DOHH2 (cell line): ENCODE measurements at regions not wholly inside any gene's neighbourhood (a gene's known extent, or its start where the extent isn't known, plus 50 kb on each side); places are given as distances from the start of the nearest gene placed in this dataset.

Experiments used
- H3F3A ChIP-seq: fragments of 200-600 bp; sonication (generic), shearing (Covaris generic); 2 replicates; pipeline ENCODE4 v1.6.0; 2016; ENCODE audit warnings: antibody characterized with exemption, mild to moderate bottlenecking; ENCODE audit not compliant: control insufficient read depth, insufficient read depth
- H3K27ac ChIP-seq: fragments of 200-600 bp; sonication (generic); 2 replicates; pipeline ENCODE4 v1.5.1; 2014; ENCODE audit warnings: low read depth, mild to moderate bottlenecking, low read length, moderate library complexity
- H3K27me3 ChIP-seq: fragments of 200-600 bp; sonication (generic); 2 replicates; pipeline ENCODE4 v1.6.1; 2014; ENCODE audit warnings: mild to moderate bottlenecking, low read length, mixed read lengths; ENCODE audit not compliant: control insufficient read depth
- H3K36me3 ChIP-seq: fragments of 200-600 bp; sonication (generic); 2 replicates; pipeline ENCODE4 v1.6.1; 2014; ENCODE audit warnings: mild to moderate bottlenecking, low read length, moderate library complexity, mixed read lengths; ENCODE audit not compliant: control insufficient read depth
- H3K4me1 ChIP-seq: fragments of 200-600 bp; sonication (generic); 2 replicates; pipeline ENCODE4 v1.6.1; 2014; ENCODE audit warnings: mild to moderate bottlenecking, low read length, mixed read lengths; ENCODE audit not compliant: control insufficient read depth
- H3K4me2 ChIP-seq: fragments of 200-600 bp; sonication (generic); 2 replicates; pipeline ENCODE4 v1.6.0; 2014; ENCODE audit warnings: mild to moderate bottlenecking, low read length, moderate library complexity
- H3K4me3 ChIP-seq: fragments of 200-600 bp; sonication (generic); 2 replicates; pipeline ENCODE4 v1.5.1; 2014; ENCODE audit warnings: mild to moderate bottlenecking, low read length, mixed read lengths
- H3K79me2 ChIP-seq: fragments of 200-600 bp; sonication (generic); 2 replicates; pipeline ENCODE4 v1.6.1; 2014; ENCODE audit warnings: mild to moderate bottlenecking, low read length, mixed read lengths; ENCODE audit not compliant: control insufficient read depth
- H3K9me2 ChIP-seq: fragments of 200-600 bp; sonication (generic); replicated peaks from 2 replicates; pipeline ENCODE4 v1.6.1; 2014; ENCODE audit warnings: mild to moderate bottlenecking, low read length, mixed read lengths; ENCODE audit not compliant: control insufficient read depth
- H3K9me3 ChIP-seq: fragments of 200-600 bp; sonication (generic); 2 replicates; pipeline ENCODE4 v1.6.1; 2014; ENCODE audit warnings: antibody characterized with exemption, low read length, mixed read lengths; ENCODE audit not compliant: control insufficient read depth, insufficient read depth
- H4K20me1 ChIP-seq: fragments of 200-600 bp; sonication (generic); 2 replicates; pipeline ENCODE4 v1.6.0; 2014; ENCODE audit warnings: low read depth, mild to moderate bottlenecking, antibody characterized with exemption, low read length, moderate library complexity; ENCODE audit not compliant: control insufficient read depth, insufficient read depth
- CTCF ChIP-seq: fragments of 200-600 bp; sonication (generic); IDR thresholded peaks from one replicate; pipeline ENCODE4 v1.5.1; 2014; ENCODE audit warnings: antibody characterized with exemption, mild to moderate bottlenecking, low read depth, low read length; ENCODE audit not compliant: poor library complexity, severe bottlenecking
- EZH2phosphoT487 ChIP-seq: fragments of 200-600 bp; sonication (generic); IDR thresholded peaks from 2 replicates; pipeline ENCODE4 v1.6.1; 2017; ENCODE audit warnings: borderline replicate concordance, mild to moderate bottlenecking, antibody characterized with exemption, low read length, moderate library complexity, mixed read lengths

GRCh38 chr3:115503394-115503793 is 119.9 kb upstream of the GAP43 start:
- H3K4me1 ChIP-seq = no peaks in the 10 kb centered on the region
- no peaks in the 10 kb centered on the region for H3K79me2 ChIP-seq
- H3K36me3 ChIP-seq = no peaks in the 10 kb centered on the region
- H3K9me2 ChIP-seq = no peaks in the 10 kb centered on the region; the same call in 1 of the 2 replicates
- H3K4me2 ChIP-seq = no peak overlapping the region
- H3K4me3 ChIP-seq = no peak overlapping the region
- H4K20me1 ChIP-seq = no peaks in the 10 kb centered on the region
- TF ChIP-seq EZH2phosphoT487 (no peak), CTCF (no peak)
- H3K27me3 ChIP-seq = no peaks in the 10 kb centered on the region
- H3F3A ChIP-seq = no peaks in the 10 kb centered on the region
- 0 out of 2 replicates have a peak, but pooled peaks cover 4% of the 10 kb centered on the region for H3K9me3 ChIP-seq
- H3K27ac ChIP-seq = no peak overlapping the region

- no peaks in the 10 kb centered on the region for H3F3A ChIP-seq
- no peaks in the 10 kb centered on the region for H3K36me3 ChIP-seq
- no peak overlapping the region for H3K27ac ChIP-seq
- peaks cover 10% of the 10 kb centered on the region for H3K27me3 ChIP-seq
- TF ChIP-seq EZH2phosphoT487 = no peak
- no peak for TF ChIP-seq CTCF
- H3K9me2 ChIP-seq = no peaks in the 10 kb centered on the region
- H3K4me2 ChIP-seq = no peak overlapping the region
- H3K4me3 ChIP-seq = no peak overlapping the region
- H3K9me3 ChIP-seq = 0 out of 2 replicates have a peak, but pooled peaks cover 4% of the 10 kb centered on the region
- peaks cover 8% of the 10 kb centered on the region for H3K4me1 ChIP-seq
- H3K79me2 ChIP-seq = no peaks in the 10 kb centered on the region
- H4K20me1 ChIP-seq = no peaks in the 10 kb centered on the region
These were observed 114.7 kb upstream of the GAP43 start for GRCh38 chr3:115508562-115508961.

GRCh38 chr3:115512565-115513415 is 110.5 kb upstream of the GAP43 start:
- no peaks in the 10 kb centered on the region for H4K20me1 ChIP-seq
- H3K4me1 ChIP-seq = peaks cover 8% of the 10 kb centered on the region
- H3K4me3 ChIP-seq = peak overlapping the region; percentile 66
- H3K79me2 ChIP-seq = no peaks in the 10 kb centered on the region
- no peaks in the 10 kb centered on the region for H3K36me3 ChIP-seq
- H3K4me2 ChIP-seq = peak overlapping the region; percentile 71
- H3K27me3 ChIP-seq = peaks cover 10% of the 10 kb centered on the region
- no peaks in the 10 kb centered on the region for H3K9me2 ChIP-seq
- TF ChIP-seq EZH2phosphoT487 (no peak), CTCF (no peak)
- H3F3A ChIP-seq = no peaks in the 10 kb centered on the region
- no peaks in the 10 kb centered on the region for H3K9me3 ChIP-seq
- H3K27ac ChIP-seq = no peak overlapping the region
